ENCODE measurements at regions not wholly inside any gene's neighbourhood (a gene's known extent, or its start where the extent isn't known, plus 50 kb on each side); places are given as distances from the start of the nearest gene placed in this dataset.

- TF ChIP-seq PRDM15 (CRISPR knock-in tag; IDR thresholded peaks at IDR 0.05) (no peak), PREB (CRISPR knock-in tag; IDR thresholded peaks at IDR 0.05; ENCODE audit: borderline replicate concordance) (no peak), OVOL2 (CRISPR knock-in tag; IDR thresholded peaks at IDR 0.05; ENCODE audit: borderline replicate concordance) (no peak), ZBTB43 (CRISPR knock-in tag; IDR thresholded peaks at IDR 0.05) (no peak), ARID4B (CRISPR knock-in tag; IDR thresholded peaks at IDR 0.05; ENCODE audit: borderline replicate concordance) (no peak), NR3C1 (CRISPR knock-in tag; conservative IDR thresholded peaks at IDR 0.05; ENCODE audit: low read depth) (no peak), EMX1 (CRISPR knock-in tag; IDR thresholded peaks at IDR 0.05) (no peak), FOXK1 (CRISPR knock-in tag; IDR thresholded peaks at IDR 0.05) (no peak), FOXJ3 (CRISPR knock-in tag; IDR thresholded peaks at IDR 0.05; ENCODE audit: borderline replicate concordance) (no peak), ZMAT4 (CRISPR knock-in tag; IDR thresholded peaks at IDR 0.05) (no peak), ZSCAN18 (CRISPR knock-in tag; IDR thresholded peaks at IDR 0.05) (no peak), HMGA2 (CRISPR knock-in tag; IDR thresholded peaks at IDR 0.05) (no peak)
These were observed 1038.1 kb upstream of the ARRDC3 start (continued) for GRCh38 chr5:92421196-92421595.

GRCh38 chr5:92419261-92419660 is 1036.1 kb upstream of the ARRDC3 start:
- ChIA-PET POLR2A (no interaction called here), CTCF (no interaction called here)
- Mint-ChIP-seq H3K9me3 (peaks cover 69% of the 10 kb centered on the region), H3K27ac (no peak overlapping the region), H3K27me3 (ENCODE audit: low read depth) (peaks cover 3% of the 10 kb centered on the region; the same call in 1 of the 2 replicates), H3K4me1 (no peaks in the 10 kb centered on the region), H3K36me3 (peaks cover 54% of the 10 kb centered on the region), H3K4me3 (no peak overlapping the region)
- ATAC-seq: no peak
- DNase-seq (ENCODE audit: low spot score): no peak
- TF ChIP-seq ESRRA (CRISPR knock-in tag; IDR thresholded peaks at IDR 0.05; ENCODE audit: borderline replicate concordance) (no peak), TEAD4 (CRISPR knock-in tag; IDR thresholded peaks at IDR 0.05) (no peak), TEAD1 (CRISPR knock-in tag; IDR thresholded peaks at IDR 0.05) (no peak), ZNF512 (CRISPR knock-in tag; IDR thresholded peaks at IDR 0.05; ENCODE audit: borderline replicate concordance) (no peak), ZNF263 (CRISPR knock-in tag; IDR thresholded peaks at IDR 0.05; ENCODE audit: low read depth) (no peak), HMGXB4 (CRISPR knock-in tag; IDR thresholded peaks at IDR 0.05) (no peak), ELF4 (CRISPR knock-in tag; IDR thresholded peaks at IDR 0.05; ENCODE audit: low read depth) (no peak), FOXJ3 (CRISPR knock-in tag; IDR thresholded peaks at IDR 0.05; ENCODE audit: borderline replicate concordance) (no peak)
